Neural cell (in vitro differentiated cells): ENCODE measurements at regions not wholly inside any gene's neighbourhood (a gene's known extent, or its start where the extent isn't known, plus 50 kb on each side); places are given as distances from the start of the nearest gene placed in this dataset.

Source experiments
- H2AFZ ChIP-seq: fragments of 200-600, 300-800 bp; sonication (generic), shearing (Covaris generic); 2 replicates; pipeline ENCODE4 v1.6.0; 2014; ENCODE audit warnings: low read depth, mild to moderate bottlenecking, antibody characterized with exemption, low read length, moderate library complexity
- H3F3A ChIP-seq: fragments of 200-600 bp; shearing (Covaris generic); 2 replicates; pipeline ENCODE4 v1.6.1; 2016; ENCODE audit warnings: mild to moderate bottlenecking, moderate library complexity, mixed read lengths, antibody characterized with exemption, low read length; ENCODE audit not compliant: insufficient read depth, poor library complexity, severe bottlenecking
- H3K27ac ChIP-seq: fragments of 200-600, 300-800 bp; sonication (generic), shearing (Covaris generic); 2 replicates; pipeline ENCODE4 v1.5.1; 2014; ENCODE audit warnings: mild to moderate bottlenecking, low read length, moderate library complexity
- H3K27me3 ChIP-seq: fragments of 300-800, 200-600 bp; sonication (generic), shearing (Covaris generic); 2 replicates; pipeline ENCODE4 v1.6.0; 2014; ENCODE audit warnings: mild to moderate bottlenecking, low read depth, low read length, moderate library complexity; ENCODE audit not compliant: insufficient read depth
- H3K36me3 ChIP-seq: fragments of 300-800, 200-600 bp; sonication (generic), shearing (Covaris generic); 2 replicates; pipeline ENCODE4 v1.5.1; 2014; ENCODE audit warnings: mild to moderate bottlenecking, antibody characterized with exemption, low read length, moderate library complexity; ENCODE audit not compliant: insufficient read depth
- H3K4me2 ChIP-seq: fragments of 300-800, 200-600 bp; sonication (generic), shearing (Covaris generic); 2 replicates; pipeline ENCODE4 v1.6.0; 2014; ENCODE audit warnings: mild to moderate bottlenecking, low read length
- H3K4me3 ChIP-seq: fragments of 300-800, 200-600 bp; sonication (generic), shearing (Covaris generic); 2 replicates; pipeline ENCODE4 v1.5.1; 2014; ENCODE audit warnings: mild to moderate bottlenecking, low read length, moderate library complexity
- H3K79me2 ChIP-seq: fragments of 200-600 bp; shearing (Covaris generic); replicated peaks from 2 replicates; pipeline ENCODE4 v1.6.0; 2014; ENCODE audit warnings: mild to moderate bottlenecking, low read length, moderate library complexity; ENCODE audit not compliant: insufficient read depth
- H3K9ac ChIP-seq: fragments of 300-800, 200-600 bp; sonication (generic), shearing (Covaris generic); 2 replicates; pipeline ENCODE4 v1.6.1; 2016; ENCODE audit warnings: mild to moderate bottlenecking, low read length, mixed read lengths
- H3K9me2 ChIP-seq: fragments of 200-600 bp; shearing (Covaris generic); 2 replicates; pipeline ENCODE4 v1.6.1; 2016; ENCODE audit warnings: mild to moderate bottlenecking, low read length, mixed read lengths; ENCODE audit not compliant: insufficient read depth
- H3K9me3 ChIP-seq: fragments of 200-600, 300-800 bp; sonication (generic), shearing (Covaris generic); 2 replicates; pipeline ENCODE4 v1.6.1; 2016; ENCODE audit warnings: mild to moderate bottlenecking, mixed run types, low read length, moderate library complexity, mixed read lengths
- H4K20me1 ChIP-seq: fragments of 200-600 bp; shearing (Covaris generic); 2 replicates; pipeline ENCODE4 v1.6.1; 2016; ENCODE audit warnings: mild to moderate bottlenecking, mixed run types; ENCODE audit not compliant: insufficient read depth
- EP300 ChIP-seq: fragments of 450-650 bp; conservative IDR thresholded peaks from 2 replicates; pipeline ENCODE4 v1.6.1; 2014; ENCODE audit warnings: antibody characterized with exemption, mild to moderate bottlenecking, moderate library complexity; ENCODE audit not compliant: poor library complexity, severe bottlenecking
- EZH2 ChIP-seq: fragments of 200-600, 300-800 bp; shearing (Covaris generic), sonication (generic); IDR thresholded peaks from 2 replicates; pipeline ENCODE4 v1.6.1; 2014; ENCODE audit warnings: antibody characterized with exemption, low read length, borderline replicate concordance, mild to moderate bottlenecking; ENCODE audit not compliant: insufficient read depth, poor library complexity, severe bottlenecking
- MXI1 ChIP-seq: fragments of 450-650 bp; conservative IDR thresholded peaks from 2 replicates; pipeline ENCODE4 v1.6.1; 2014; ENCODE audit warnings: antibody characterized with exemption, mild to moderate bottlenecking; ENCODE audit not compliant: poor library complexity, severe bottlenecking
- POLR2AphosphoS5 ChIP-seq: IDR thresholded peaks from 2 replicates; pipeline ENCODE4 v1.6.1; 2012
- RAD21 ChIP-seq: fragments of 450-650 bp; conservative IDR thresholded peaks from 2 replicates; pipeline ENCODE4 v1.6.1; 2014; ENCODE audit warnings: antibody characterized with exemption, mild to moderate bottlenecking, moderate library complexity
- SMC3 ChIP-seq: fragments of 450-650 bp; conservative IDR thresholded peaks from 2 replicates; pipeline ENCODE4 v1.6.1; 2014; ENCODE audit warnings: antibody characterized with exemption, mild to moderate bottlenecking, moderate library complexity; ENCODE audit not compliant: poor library complexity
- TAF1 ChIP-seq: IDR thresholded peaks from 2 replicates; pipeline ENCODE4 v1.6.1; 2012; ENCODE audit warnings: low read depth
- TF ChIP-seq, protein P1 (sequence below): fragments of 450-650 bp; IDR thresholded peaks from 2 replicates; pipeline ENCODE4 v1.5.1; 2014; ENCODE audit warnings: antibody characterized with exemption, mild to moderate bottlenecking, moderate library complexity; ENCODE audit not compliant: poor library complexity, severe bottlenecking
- TF ChIP-seq, protein P2 (sequence below): IDR thresholded peaks from 2 replicates; pipeline ENCODE4 v1.6.1; 2012; ENCODE audit warnings: borderline replicate concordance

DNA sequence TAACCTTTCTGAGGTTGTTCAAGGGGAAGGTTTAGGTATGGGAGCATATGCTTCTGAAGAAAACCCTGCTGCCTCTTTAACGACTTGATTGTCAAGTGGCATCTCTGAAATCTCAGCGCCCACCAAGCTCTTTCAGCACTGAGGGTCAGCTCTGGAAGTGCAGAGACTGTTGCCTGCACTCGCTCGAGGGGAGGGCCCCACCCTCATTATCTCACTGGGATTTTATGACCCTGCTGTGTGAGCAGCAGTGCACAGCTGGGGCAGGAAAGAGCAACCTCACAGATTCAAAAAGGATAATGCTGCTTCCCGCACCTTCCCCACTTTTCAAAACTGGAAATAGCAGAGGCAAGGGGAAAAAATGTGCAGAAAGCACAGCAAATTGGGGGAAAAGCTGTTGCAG is 56.9 kb upstream of the SPRED2 start (continued):
- TF ChIP-seq, protein P1, sequence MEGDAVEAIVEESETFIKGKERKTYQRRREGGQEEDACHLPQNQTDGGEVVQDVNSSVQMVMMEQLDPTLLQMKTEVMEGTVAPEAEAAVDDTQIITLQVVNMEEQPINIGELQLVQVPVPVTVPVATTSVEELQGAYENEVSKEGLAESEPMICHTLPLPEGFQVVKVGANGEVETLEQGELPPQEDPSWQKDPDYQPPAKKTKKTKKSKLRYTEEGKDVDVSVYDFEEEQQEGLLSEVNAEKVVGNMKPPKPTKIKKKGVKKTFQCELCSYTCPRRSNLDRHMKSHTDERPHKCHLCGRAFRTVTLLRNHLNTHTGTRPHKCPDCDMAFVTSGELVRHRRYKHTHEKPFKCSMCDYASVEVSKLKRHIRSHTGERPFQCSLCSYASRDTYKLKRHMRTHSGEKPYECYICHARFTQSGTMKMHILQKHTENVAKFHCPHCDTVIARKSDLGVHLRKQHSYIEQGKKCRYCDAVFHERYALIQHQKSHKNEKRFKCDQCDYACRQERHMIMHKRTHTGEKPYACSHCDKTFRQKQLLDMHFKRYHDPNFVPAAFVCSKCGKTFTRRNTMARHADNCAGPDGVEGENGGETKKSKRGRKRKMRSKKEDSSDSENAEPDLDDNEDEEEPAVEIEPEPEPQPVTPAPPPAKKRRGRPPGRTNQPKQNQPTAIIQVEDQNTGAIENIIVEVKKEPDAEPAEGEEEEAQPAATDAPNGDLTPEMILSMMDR, result no peak

GRCh38 chr2:65488527-65488926 is 56.1 kb upstream of the SPRED2 start:
- H3K4me3 ChIP-seq, result no peak overlapping the region
- no peak overlapping the region for H3K9ac ChIP-seq
- H3K27ac ChIP-seq, result no peak overlapping the region
- H3K27me3 ChIP-seq, result no peaks in the 10 kb centered on the region
- H3K36me3 ChIP-seq, result no peaks in the 10 kb centered on the region
- no peak overlapping the region for H2AFZ ChIP-seq
- H3K9me3 ChIP-seq, result no peaks in the 10 kb centered on the region
- no peak for TF ChIP-seq MXI1
- no peak for TF ChIP-seq EZH2
- no peak for TF ChIP-seq RAD21
- TF ChIP-seq, protein P2, sequence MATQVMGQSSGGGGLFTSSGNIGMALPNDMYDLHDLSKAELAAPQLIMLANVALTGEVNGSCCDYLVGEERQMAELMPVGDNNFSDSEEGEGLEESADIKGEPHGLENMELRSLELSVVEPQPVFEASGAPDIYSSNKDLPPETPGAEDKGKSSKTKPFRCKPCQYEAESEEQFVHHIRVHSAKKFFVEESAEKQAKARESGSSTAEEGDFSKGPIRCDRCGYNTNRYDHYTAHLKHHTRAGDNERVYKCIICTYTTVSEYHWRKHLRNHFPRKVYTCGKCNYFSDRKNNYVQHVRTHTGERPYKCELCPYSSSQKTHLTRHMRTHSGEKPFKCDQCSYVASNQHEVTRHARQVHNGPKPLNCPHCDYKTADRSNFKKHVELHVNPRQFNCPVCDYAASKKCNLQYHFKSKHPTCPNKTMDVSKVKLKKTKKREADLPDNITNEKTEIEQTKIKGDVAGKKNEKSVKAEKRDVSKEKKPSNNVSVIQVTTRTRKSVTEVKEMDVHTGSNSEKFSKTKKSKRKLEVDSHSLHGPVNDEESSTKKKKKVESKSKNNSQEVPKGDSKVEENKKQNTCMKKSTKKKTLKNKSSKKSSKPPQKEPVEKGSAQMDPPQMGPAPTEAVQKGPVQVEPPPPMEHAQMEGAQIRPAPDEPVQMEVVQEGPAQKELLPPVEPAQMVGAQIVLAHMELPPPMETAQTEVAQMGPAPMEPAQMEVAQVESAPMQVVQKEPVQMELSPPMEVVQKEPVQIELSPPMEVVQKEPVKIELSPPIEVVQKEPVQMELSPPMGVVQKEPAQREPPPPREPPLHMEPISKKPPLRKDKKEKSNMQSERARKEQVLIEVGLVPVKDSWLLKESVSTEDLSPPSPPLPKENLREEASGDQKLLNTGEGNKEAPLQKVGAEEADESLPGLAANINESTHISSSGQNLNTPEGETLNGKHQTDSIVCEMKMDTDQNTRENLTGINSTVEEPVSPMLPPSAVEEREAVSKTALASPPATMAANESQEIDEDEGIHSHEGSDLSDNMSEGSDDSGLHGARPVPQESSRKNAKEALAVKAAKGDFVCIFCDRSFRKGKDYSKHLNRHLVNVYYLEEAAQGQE, result no peak
- TF ChIP-seq EP300, result no peak
- no peak overlapping the region for H3K4me2 ChIP-seq
- H3K9me2 ChIP-seq, result no peaks in the 10 kb centered on the region
- no peaks in the 10 kb centered on the region for H3F3A ChIP-seq
- H4K20me1 ChIP-seq, result no peaks in the 10 kb centered on the region
- no peaks in the 10 kb centered on the region for H3K79me2 ChIP-seq

DNA sequence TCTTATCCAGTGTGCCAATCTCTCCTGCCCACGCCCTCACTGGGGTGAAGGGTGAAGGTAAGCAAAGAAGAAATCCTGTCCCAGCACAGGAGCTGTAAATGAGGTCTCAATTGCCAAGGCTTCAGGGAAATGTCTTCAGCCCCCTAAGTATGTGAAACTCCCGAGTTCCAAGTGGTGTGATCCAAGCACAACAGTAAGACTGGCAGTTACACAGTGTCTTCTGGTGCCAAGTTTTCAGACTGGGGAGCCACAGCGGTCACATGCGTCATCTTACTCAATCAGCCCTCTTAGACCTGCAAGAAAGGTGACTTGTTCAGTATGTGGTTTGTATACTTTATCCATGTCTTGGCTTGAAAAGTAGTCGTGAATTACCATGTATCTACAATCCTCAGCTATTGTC is 55.0 kb upstream of the SPRED2 start:
- H2AFZ ChIP-seq, result no peak overlapping the region

More for the DNA sequence above, 55.0 kb upstream of the SPRED2 start:
- H3K79me2 ChIP-seq, result no peaks in the 10 kb centered on the region
- H3K27ac ChIP-seq, result no peak overlapping the region
- H3F3A ChIP-seq, result no peaks in the 10 kb centered on the region
- no peak overlapping the region for H3K4me3 ChIP-seq
- no peaks in the 10 kb centered on the region for H4K20me1 ChIP-seq
- TF ChIP-seq EZH2 (no peak), RAD21 (no peak), SMC3 (no peak), POLR2AphosphoS5 (no peak), EP300 (no peak), TAF1 (no peak), MXI1 (no peak)
- TF ChIP-seq, protein P2, result no peak
- TF ChIP-seq, protein P1, result no peak
- H3K9me2 ChIP-seq, result no peaks in the 10 kb centered on the region
- H3K9me3 ChIP-seq, result no peaks in the 10 kb centered on the region
- H3K36me3 ChIP-seq, result no peaks in the 10 kb centered on the region
- H3K27me3 ChIP-seq, result no peaks in the 10 kb centered on the region
- no peak overlapping the region for H3K9ac ChIP-seq
- no peak overlapping the region for H3K4me2 ChIP-seq
